HepG2 (cell line): ENCODE measurements at regions not wholly inside any gene's neighbourhood (a gene's known extent, or its start where the extent isn't known, plus 50 kb on each side); places are given as distances from the start of the nearest gene placed in this dataset.

ENCODE experiments used
- AGO1 ChIP-seq: fragments of 200-400 bp; formaldehyde crosslinking; IDR thresholded peaks from 2 replicates; pipeline ENCODE4 v1.6.1; 2017; ENCODE audit warnings: mild to moderate bottlenecking, low read depth, low read length, moderate library complexity; ENCODE audit not compliant: poor library complexity, severe bottlenecking
- ARNT2 ChIP-seq: sonication (generic); formaldehyde crosslinking; IDR thresholded peaks from 2 replicates; pipeline ENCODE4 v1.8.0; 2022; ENCODE audit warnings: mild to moderate bottlenecking, low read depth, missing genetic modification reagents, moderate library complexity
- NAIF1 ChIP-seq: sonication (generic); formaldehyde crosslinking; IDR thresholded peaks from 2 replicates; pipeline ENCODE4 v1.5.0; 2020; ENCODE audit warnings: mild to moderate bottlenecking, missing genetic modification reagents, borderline replicate concordance
- PLSCR1 ChIP-seq: sonication (generic); formaldehyde crosslinking; IDR thresholded peaks from 2 replicates; pipeline ENCODE4 v1.5.0; 2020; ENCODE audit warnings: missing genetic modification reagents, mild to moderate bottlenecking, borderline replicate concordance
- RARG ChIP-seq: sonication (generic); formaldehyde crosslinking; IDR thresholded peaks from 2 replicates; pipeline ENCODE4 v1.4.0; 2020; ENCODE audit warnings: low read depth, mild to moderate bottlenecking, missing genetic modification reagents
- RFX1 ChIP-seq: fragments of 450-650 bp; IDR thresholded peaks from 2 replicates; pipeline ENCODE4 v1.6.1; 2017
- THAP11 ChIP-seq: IDR thresholded peaks from 2 replicates; pipeline ENCODE4 v1.6.1; 2016; ENCODE audit warnings: missing biosample characterization, missing genetic modification reagents
- ZNF280B ChIP-seq: sonication (generic); formaldehyde crosslinking; IDR thresholded peaks from 2 replicates; pipeline ENCODE4 v1.5.0; 2020; ENCODE audit warnings: missing genetic modification reagents, mild to moderate bottlenecking, borderline replicate concordance
- ZNF292 ChIP-seq: sonication (generic); formaldehyde crosslinking; IDR thresholded peaks from 2 replicates; pipeline ENCODE4 v1.8.1; 2022; ENCODE audit warnings: mild to moderate bottlenecking, low read depth, missing genetic modification reagents, borderline replicate concordance
- ZNF430 ChIP-seq: sonication (generic); formaldehyde crosslinking; IDR thresholded peaks from 2 replicates; pipeline ENCODE4 v1.9.0; 2021; ENCODE audit warnings: mild to moderate bottlenecking, missing genetic modification reagents
- ZNF777 ChIP-seq: sonication (generic); formaldehyde crosslinking; IDR thresholded peaks from 2 replicates; pipeline ENCODE4 v1.4.0; 2020; ENCODE audit warnings: missing genetic modification reagents
- ZSCAN22 ChIP-seq: sonication (generic); formaldehyde crosslinking; IDR thresholded peaks from 2 replicates; pipeline ENCODE4 v1.4.0; 2020; ENCODE audit warnings: mild to moderate bottlenecking, missing genetic modification reagents
- TF ChIP-seq, protein P1 (sequence below): fragments of 450-650 bp; IDR thresholded peaks from 2 replicates; pipeline ENCODE4 v1.6.1; 2017; ENCODE audit warnings: mild to moderate bottlenecking
- TF ChIP-seq, protein P2 (sequence below): sonication (generic); formaldehyde crosslinking; IDR thresholded peaks from 2 replicates; pipeline ENCODE4 v1.8.1; 2023; ENCODE audit warnings: mild to moderate bottlenecking, missing genetic modification reagents
- TF ChIP-seq, protein P3 (sequence below): sonication (generic); formaldehyde crosslinking; IDR thresholded peaks from 2 replicates; pipeline ENCODE4 v1.4.0; 2020; ENCODE audit warnings: mild to moderate bottlenecking, missing genetic modification reagents

- TF ChIP-seq THAP11 (CRISPR knock-in tag) (0 out of 2 replicates have a peak, but pooled peaks have one; percentile 11), ZNF292 (CRISPR knock-in tag) (0 out of 2 replicates have a peak, but pooled peaks have one; percentile 46), ZSCAN22 (CRISPR knock-in tag) (0 out of 2 replicates have a peak, but pooled peaks have one; percentile 12), ZNF777 (CRISPR knock-in tag) (peak; percentile 60; the same call in 1 of the 2 replicates), PLSCR1 (no peak), ZNF280B (CRISPR knock-in tag) (peak; percentile 99), ARNT2 (0 out of 2 replicates have a peak, but pooled peaks have one; percentile 54), NAIF1 (CRISPR knock-in tag) (0 out of 2 replicates have a peak, but pooled peaks have one; percentile 41), ZNF430 (CRISPR knock-in tag) (peak; percentile 19; the same call in 1 of the 2 replicates), RARG (no peak), RFX1 (no peak), AGO1 (peak; percentile 49)
- TF ChIP-seq, protein P1, sequence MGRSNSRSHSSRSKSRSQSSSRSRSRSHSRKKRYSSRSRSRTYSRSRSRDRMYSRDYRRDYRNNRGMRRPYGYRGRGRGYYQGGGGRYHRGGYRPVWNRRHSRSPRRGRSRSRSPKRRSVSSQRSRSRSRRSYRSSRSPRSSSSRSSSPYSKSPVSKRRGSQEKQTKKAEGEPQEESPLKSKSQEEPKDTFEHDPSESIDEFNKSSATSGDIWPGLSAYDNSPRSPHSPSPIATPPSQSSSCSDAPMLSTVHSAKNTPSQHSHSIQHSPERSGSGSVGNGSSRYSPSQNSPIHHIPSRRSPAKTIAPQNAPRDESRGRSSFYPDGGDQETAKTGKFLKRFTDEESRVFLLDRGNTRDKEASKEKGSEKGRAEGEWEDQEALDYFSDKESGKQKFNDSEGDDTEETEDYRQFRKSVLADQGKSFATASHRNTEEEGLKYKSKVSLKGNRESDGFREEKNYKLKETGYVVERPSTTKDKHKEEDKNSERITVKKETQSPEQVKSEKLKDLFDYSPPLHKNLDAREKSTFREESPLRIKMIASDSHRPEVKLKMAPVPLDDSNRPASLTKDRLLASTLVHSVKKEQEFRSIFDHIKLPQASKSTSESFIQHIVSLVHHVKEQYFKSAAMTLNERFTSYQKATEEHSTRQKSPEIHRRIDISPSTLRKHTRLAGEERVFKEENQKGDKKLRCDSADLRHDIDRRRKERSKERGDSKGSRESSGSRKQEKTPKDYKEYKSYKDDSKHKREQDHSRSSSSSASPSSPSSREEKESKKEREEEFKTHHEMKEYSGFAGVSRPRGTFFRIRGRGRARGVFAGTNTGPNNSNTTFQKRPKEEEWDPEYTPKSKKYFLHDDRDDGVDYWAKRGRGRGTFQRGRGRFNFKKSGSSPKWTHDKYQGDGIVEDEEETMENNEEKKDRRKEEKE: no peak
- TF ChIP-seq, protein P2, sequence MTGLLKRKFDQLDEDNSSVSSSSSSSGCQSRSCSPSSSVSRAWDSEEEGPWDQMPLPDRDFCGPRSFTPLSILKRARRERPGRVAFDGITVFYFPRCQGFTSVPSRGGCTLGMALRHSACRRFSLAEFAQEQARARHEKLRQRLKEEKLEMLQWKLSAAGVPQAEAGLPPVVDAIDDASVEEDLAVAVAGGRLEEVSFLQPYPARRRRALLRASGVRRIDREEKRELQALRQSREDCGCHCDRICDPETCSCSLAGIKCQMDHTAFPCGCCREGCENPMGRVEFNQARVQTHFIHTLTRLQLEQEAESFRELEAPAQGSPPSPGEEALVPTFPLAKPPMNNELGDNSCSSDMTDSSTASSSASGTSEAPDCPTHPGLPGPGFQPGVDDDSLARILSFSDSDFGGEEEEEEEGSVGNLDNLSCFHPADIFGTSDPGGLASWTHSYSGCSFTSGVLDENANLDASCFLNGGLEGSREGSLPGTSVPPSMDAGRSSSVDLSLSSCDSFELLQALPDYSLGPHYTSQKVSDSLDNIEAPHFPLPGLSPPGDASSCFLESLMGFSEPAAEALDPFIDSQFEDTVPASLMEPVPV (CRISPR knock-in tag): peak; percentile 42; the same call in 1 of the 2 replicates
- TF ChIP-seq, protein P3, sequence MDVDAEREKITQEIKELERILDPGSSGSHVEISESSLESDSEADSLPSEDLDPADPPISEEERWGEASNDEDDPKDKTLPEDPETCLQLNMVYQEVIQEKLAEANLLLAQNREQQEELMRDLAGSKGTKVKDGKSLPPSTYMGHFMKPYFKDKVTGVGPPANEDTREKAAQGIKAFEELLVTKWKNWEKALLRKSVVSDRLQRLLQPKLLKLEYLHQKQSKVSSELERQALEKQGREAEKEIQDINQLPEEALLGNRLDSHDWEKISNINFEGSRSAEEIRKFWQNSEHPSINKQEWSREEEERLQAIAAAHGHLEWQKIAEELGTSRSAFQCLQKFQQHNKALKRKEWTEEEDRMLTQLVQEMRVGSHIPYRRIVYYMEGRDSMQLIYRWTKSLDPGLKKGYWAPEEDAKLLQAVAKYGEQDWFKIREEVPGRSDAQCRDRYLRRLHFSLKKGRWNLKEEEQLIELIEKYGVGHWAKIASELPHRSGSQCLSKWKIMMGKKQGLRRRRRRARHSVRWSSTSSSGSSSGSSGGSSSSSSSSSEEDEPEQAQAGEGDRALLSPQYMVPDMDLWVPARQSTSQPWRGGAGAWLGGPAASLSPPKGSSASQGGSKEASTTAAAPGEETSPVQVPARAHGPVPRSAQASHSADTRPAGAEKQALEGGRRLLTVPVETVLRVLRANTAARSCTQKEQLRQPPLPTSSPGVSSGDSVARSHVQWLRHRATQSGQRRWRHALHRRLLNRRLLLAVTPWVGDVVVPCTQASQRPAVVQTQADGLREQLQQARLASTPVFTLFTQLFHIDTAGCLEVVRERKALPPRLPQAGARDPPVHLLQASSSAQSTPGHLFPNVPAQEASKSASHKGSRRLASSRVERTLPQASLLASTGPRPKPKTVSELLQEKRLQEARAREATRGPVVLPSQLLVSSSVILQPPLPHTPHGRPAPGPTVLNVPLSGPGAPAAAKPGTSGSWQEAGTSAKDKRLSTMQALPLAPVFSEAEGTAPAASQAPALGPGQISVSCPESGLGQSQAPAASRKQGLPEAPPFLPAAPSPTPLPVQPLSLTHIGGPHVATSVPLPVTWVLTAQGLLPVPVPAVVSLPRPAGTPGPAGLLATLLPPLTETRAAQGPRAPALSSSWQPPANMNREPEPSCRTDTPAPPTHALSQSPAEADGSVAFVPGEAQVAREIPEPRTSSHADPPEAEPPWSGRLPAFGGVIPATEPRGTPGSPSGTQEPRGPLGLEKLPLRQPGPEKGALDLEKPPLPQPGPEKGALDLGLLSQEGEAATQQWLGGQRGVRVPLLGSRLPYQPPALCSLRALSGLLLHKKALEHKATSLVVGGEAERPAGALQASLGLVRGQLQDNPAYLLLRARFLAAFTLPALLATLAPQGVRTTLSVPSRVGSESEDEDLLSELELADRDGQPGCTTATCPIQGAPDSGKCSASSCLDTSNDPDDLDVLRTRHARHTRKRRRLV (CRISPR knock-in tag): no peak
Measured at GRCh38 chr2:44061469-44061868, 65.7 kb upstream of the LRPPRC start (continued).
